Adrenal gland (tissue), 9 donors: ENCODE measurements at regions not wholly inside any gene's neighbourhood (a gene's known extent, or its start where the extent isn't known, plus 50 kb on each side); places are given as distances from the start of the nearest gene placed in this dataset.

Experiments used
- DNase-seq, 7 donors: peaks; one replicate each; pipeline ENCODE4 v3.0.0-alpha.2; 2019 to 2020
- H3K27ac ChIP-seq, 5 donors: fragments of 200-600 bp; sonication (generic) in 4 of 5; 1 replicate in 3 of 5; 2 replicates in 2 of 5; pipeline versions ENCODE4 v1.5.1 to v1.8.0; 2016 to 2020; ENCODE audit warnings: mild to moderate bottlenecking in 1 of 5
- H3K27me3 ChIP-seq: fragments of 200-600 bp; 2 replicates; pipeline ENCODE4 v1.8.0; 2021
- H3K36me3 ChIP-seq, 2 donors: fragments of 200-600 bp; replicated peaks in 1 of 2; 1 replicate in 1 of 2; 2 replicates in 1 of 2; pipeline versions ENCODE4 v1.5.1 to v1.8.0; 2018 to 2022
- H3K4me1 ChIP-seq, 2 donors: fragments of 200-600 bp; replicated peaks in 1 of 2; 1 replicate in 1 of 2; 2 replicates in 1 of 2; pipeline versions ENCODE4 v1.5.1 to v1.8.0; 2018 to 2021
- H3K4me3 ChIP-seq, 4 donors: fragments of 200-600 bp; sonication (generic) in 3 of 4; one replicate each; pipeline ENCODE4 v1.5.1; 2016 to 2018
- H3K9me3 ChIP-seq, 3 donors: fragments of 200-600 bp; sonication (generic) in 1 of 3; replicated peaks in 1 of 3; 1 replicate in 2 of 3; 2 replicates in 1 of 3; pipeline versions ENCODE4 v1.5.1 to v1.8.0; 2016 to 2021
- POLR2A ChIP-seq, 2 donors: fragments of 450-650 bp; IDR thresholded peaks; one replicate each; pipeline ENCODE4 v1.6.1; 2017; ENCODE audit warnings: antibody characterized with exemption in 2 of 2, mild to moderate bottlenecking in 2 of 2, moderate library complexity in 1 of 2
- WGBS, 4 donors: extraction: QIAGEN DNeasy Blood & Tissue Kit in 2 of 4; methylation state at CpG; one replicate each; pipeline versions ENCODE4 v1.1.5 to v1.1.7; 2013 to 2017; 5-methylcytosine and 5-hydroxymethylcytosine counted together
- intact Hi-C, 2 donors: fragments of 100-400 bp; cut with DNase I; formaldehyde crosslinking; loops; one replicate each; pipeline versions ENCODE4 v1.14.1 to v1.15.0; 2022 to 2023
- TF ChIP-seq, protein P1 (sequence below), 6 experiments: fragments of 450-650 bp in 4 of 6; fragments of 200-600 bp in 2 of 6; sonication (generic) in 1 of 6; IDR thresholded peaks; 1 replicate in 5 of 6; 2 replicates in 1 of 6; pipeline versions ENCODE4 v1.5.1 to v1.8.0; 2016 to 2021; ENCODE audit warnings: antibody characterized with exemption in 6 of 6, mild to moderate bottlenecking in 2 of 6, moderate library complexity in 1 of 6
- donor health status: healthy with polysubstance abuse.
- donor health status: Bipolar disorder and iron deficiency.
- donor health status: DM: yes; HTN: yes; CAD: no.
- donor health status: DM: no; HTN: no; CAD: no.
- donor health status: DM: no; HTN: no; CAD: no.

- TF ChIP-seq POLR2A (IDR thresholded peaks at IDR 0.05): no peak
- TF ChIP-seq, protein P1, sequence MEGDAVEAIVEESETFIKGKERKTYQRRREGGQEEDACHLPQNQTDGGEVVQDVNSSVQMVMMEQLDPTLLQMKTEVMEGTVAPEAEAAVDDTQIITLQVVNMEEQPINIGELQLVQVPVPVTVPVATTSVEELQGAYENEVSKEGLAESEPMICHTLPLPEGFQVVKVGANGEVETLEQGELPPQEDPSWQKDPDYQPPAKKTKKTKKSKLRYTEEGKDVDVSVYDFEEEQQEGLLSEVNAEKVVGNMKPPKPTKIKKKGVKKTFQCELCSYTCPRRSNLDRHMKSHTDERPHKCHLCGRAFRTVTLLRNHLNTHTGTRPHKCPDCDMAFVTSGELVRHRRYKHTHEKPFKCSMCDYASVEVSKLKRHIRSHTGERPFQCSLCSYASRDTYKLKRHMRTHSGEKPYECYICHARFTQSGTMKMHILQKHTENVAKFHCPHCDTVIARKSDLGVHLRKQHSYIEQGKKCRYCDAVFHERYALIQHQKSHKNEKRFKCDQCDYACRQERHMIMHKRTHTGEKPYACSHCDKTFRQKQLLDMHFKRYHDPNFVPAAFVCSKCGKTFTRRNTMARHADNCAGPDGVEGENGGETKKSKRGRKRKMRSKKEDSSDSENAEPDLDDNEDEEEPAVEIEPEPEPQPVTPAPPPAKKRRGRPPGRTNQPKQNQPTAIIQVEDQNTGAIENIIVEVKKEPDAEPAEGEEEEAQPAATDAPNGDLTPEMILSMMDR (IDR thresholded peaks at IDR 0.05): no peak
- intact Hi-C loops: no loop called here
- Histone ChIP-seq H3K9me3 (no peaks in the 10 kb centered on the region), H3K4me1 (no peaks in the 10 kb centered on the region), H3K27ac (no peak overlapping the region), H3K36me3 (no peaks in the 10 kb centered on the region), H3K27me3 (no peaks in the 10 kb centered on the region), H3K4me3 (no peak overlapping the region)
- 54 to 60% (median 55%) methylated on average over 4 of the region's 4 CpGs for WGBS, 4 donors
- DNase-seq: no peak
Observed at GRCh38 chr2:184463102-184463865, 135.0 kb upstream of the ZNF804A start.

- no peak for DNase-seq
- WGBS, 4 donors: 59 to 82% (median 63%) methylated on average over 1 of the region's 1 CpG
Observed at GRCh38 chr2:184463866-184464248, 134.5 kb upstream of the ZNF804A start.

DNA sequence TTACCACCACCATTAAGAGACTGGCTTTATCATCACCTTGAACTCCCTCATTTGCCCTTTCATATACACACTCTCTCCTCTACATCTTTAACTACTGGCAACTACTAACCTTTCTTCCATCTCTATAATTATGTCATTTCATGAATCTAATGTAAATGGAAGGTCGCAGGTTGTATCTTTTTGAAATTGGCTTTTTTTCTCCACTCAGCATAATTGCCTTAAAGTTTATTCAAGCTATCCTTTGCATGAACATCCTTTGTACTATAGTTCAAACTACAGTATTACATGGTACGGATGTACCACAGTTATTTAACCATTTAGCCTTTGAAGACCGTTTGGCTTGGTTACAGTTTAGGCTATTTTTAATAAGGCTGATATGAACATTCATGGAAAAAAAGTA is 129.5 kb upstream of the ZNF804A start:
- TF ChIP-seq POLR2A (IDR thresholded peaks at IDR 0.05): no peak
- TF ChIP-seq, protein P1 (IDR thresholded peaks at IDR 0.05): no peak
- Histone ChIP-seq H3K36me3 (no peaks in the 10 kb centered on the region), H3K4me3 (no peak overlapping the region), H3K4me1 (no peaks in the 10 kb centered on the region), H3K9me3 (no peaks in the 10 kb centered on the region), H3K27me3 (no peaks in the 10 kb centered on the region), H3K27ac (no peak overlapping the region)
- WGBS, 4 donors: 42 to 76% (median 51%) methylated on average over 3 of the region's 3 CpGs
- intact Hi-C loops: no loop called here
- DNase-seq: no peak

More at GRCh38 chr2:184463866-184464248, 134.5 kb upstream of the ZNF804A start:
- no peaks in the 10 kb centered on the region for H3K9me3 ChIP-seq
- H3K4me3 ChIP-seq: no peak overlapping the region
- H3K4me1 ChIP-seq: no peaks in the 10 kb centered on the region
- no peaks in the 10 kb centered on the region for H3K27me3 ChIP-seq
- H3K36me3 ChIP-seq: no peaks in the 10 kb centered on the region
- no peak for TF ChIP-seq POLR2A (IDR thresholded peaks at IDR 0.05)
- TF ChIP-seq, protein P1 (IDR thresholded peaks at IDR 0.05): no peak
- intact Hi-C loops: no loop called here
- H3K27ac ChIP-seq: no peak overlapping the region

DNA sequence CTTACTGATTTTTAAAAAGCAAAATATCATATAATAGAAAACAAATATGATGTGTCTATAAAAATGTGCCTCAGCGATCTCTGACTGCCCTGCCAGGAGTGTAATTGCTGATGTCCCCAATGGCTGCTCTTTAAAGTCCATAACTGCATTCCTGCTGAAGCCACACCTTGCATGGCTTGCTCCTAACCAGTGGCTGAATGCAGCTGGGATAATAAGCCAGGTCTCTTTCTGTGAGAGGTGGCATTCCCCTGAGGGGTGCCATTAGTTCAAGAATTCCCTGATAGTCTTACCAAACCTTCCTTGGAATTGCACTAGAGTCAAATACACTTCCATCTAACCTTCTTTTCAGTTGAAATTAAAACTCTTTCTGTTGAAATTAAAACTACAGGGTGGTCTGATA is 125.8 kb upstream of the ZNF804A start:
- H3K4me3 ChIP-seq: no peak overlapping the region
- 83 to 95% (median 89%) methylated on average over 1 of the region's 1 CpG for WGBS, 4 donors
- intact Hi-C loops: no loop called here
- H3K9me3 ChIP-seq: no peaks in the 10 kb centered on the region
- TF ChIP-seq, protein P1 (IDR thresholded peaks at IDR 0.05): no peak
- TF ChIP-seq POLR2A (IDR thresholded peaks at IDR 0.05): no peak
- no peaks in the 10 kb centered on the region for H3K36me3 ChIP-seq
- no peak overlapping the region for H3K27ac ChIP-seq
- DNase-seq: no peak
- no peaks in the 10 kb centered on the region for H3K27me3 ChIP-seq
- no peaks in the 10 kb centered on the region for H3K4me1 ChIP-seq
